Neural cell (in vitro differentiated cells): ENCODE measurements at regions not wholly inside any gene's neighbourhood (a gene's known extent, or its start where the extent isn't known, plus 50 kb on each side); places are given as distances from the start of the nearest gene placed in this dataset.

Experiments
- H2AFZ ChIP-seq: fragments of 200-600, 300-800 bp; sonication (generic), shearing (Covaris generic); 2 replicates; pipeline ENCODE4 v1.6.0; 2014; ENCODE audit warnings: low read depth, mild to moderate bottlenecking, antibody characterized with exemption, low read length, moderate library complexity
- H3F3A ChIP-seq: fragments of 200-600 bp; shearing (Covaris generic); 2 replicates; pipeline ENCODE4 v1.6.1; 2016; ENCODE audit warnings: mild to moderate bottlenecking, moderate library complexity, mixed read lengths, antibody characterized with exemption, low read length; ENCODE audit not compliant: insufficient read depth, poor library complexity, severe bottlenecking
- H3K27ac ChIP-seq: fragments of 200-600, 300-800 bp; sonication (generic), shearing (Covaris generic); 2 replicates; pipeline ENCODE4 v1.5.1; 2014; ENCODE audit warnings: mild to moderate bottlenecking, low read length, moderate library complexity
- H3K27me3 ChIP-seq: fragments of 300-800, 200-600 bp; sonication (generic), shearing (Covaris generic); 2 replicates; pipeline ENCODE4 v1.6.0; 2014; ENCODE audit warnings: mild to moderate bottlenecking, low read depth, low read length, moderate library complexity; ENCODE audit not compliant: insufficient read depth
- H3K36me3 ChIP-seq: fragments of 300-800, 200-600 bp; sonication (generic), shearing (Covaris generic); 2 replicates; pipeline ENCODE4 v1.5.1; 2014; ENCODE audit warnings: mild to moderate bottlenecking, antibody characterized with exemption, low read length, moderate library complexity; ENCODE audit not compliant: insufficient read depth
- H3K4me2 ChIP-seq: fragments of 300-800, 200-600 bp; sonication (generic), shearing (Covaris generic); 2 replicates; pipeline ENCODE4 v1.6.0; 2014; ENCODE audit warnings: mild to moderate bottlenecking, low read length
- H3K4me3 ChIP-seq: fragments of 300-800, 200-600 bp; sonication (generic), shearing (Covaris generic); 2 replicates; pipeline ENCODE4 v1.5.1; 2014; ENCODE audit warnings: mild to moderate bottlenecking, low read length, moderate library complexity
- H3K79me2 ChIP-seq: fragments of 200-600 bp; shearing (Covaris generic); replicated peaks from 2 replicates; pipeline ENCODE4 v1.6.0; 2014; ENCODE audit warnings: mild to moderate bottlenecking, low read length, moderate library complexity; ENCODE audit not compliant: insufficient read depth
- H3K9ac ChIP-seq: fragments of 300-800, 200-600 bp; sonication (generic), shearing (Covaris generic); 2 replicates; pipeline ENCODE4 v1.6.1; 2016; ENCODE audit warnings: mild to moderate bottlenecking, low read length, mixed read lengths
- H3K9me2 ChIP-seq: fragments of 200-600 bp; shearing (Covaris generic); 2 replicates; pipeline ENCODE4 v1.6.1; 2016; ENCODE audit warnings: mild to moderate bottlenecking, low read length, mixed read lengths; ENCODE audit not compliant: insufficient read depth
- H3K9me3 ChIP-seq: fragments of 200-600, 300-800 bp; sonication (generic), shearing (Covaris generic); 2 replicates; pipeline ENCODE4 v1.6.1; 2016; ENCODE audit warnings: mild to moderate bottlenecking, mixed run types, low read length, moderate library complexity, mixed read lengths
- H4K20me1 ChIP-seq: fragments of 200-600 bp; shearing (Covaris generic); 2 replicates; pipeline ENCODE4 v1.6.1; 2016; ENCODE audit warnings: mild to moderate bottlenecking, mixed run types; ENCODE audit not compliant: insufficient read depth
- EP300 ChIP-seq: fragments of 450-650 bp; conservative IDR thresholded peaks from 2 replicates; pipeline ENCODE4 v1.6.1; 2014; ENCODE audit warnings: antibody characterized with exemption, mild to moderate bottlenecking, moderate library complexity; ENCODE audit not compliant: poor library complexity, severe bottlenecking
- EZH2 ChIP-seq: fragments of 200-600, 300-800 bp; shearing (Covaris generic), sonication (generic); IDR thresholded peaks from 2 replicates; pipeline ENCODE4 v1.6.1; 2014; ENCODE audit warnings: antibody characterized with exemption, low read length, borderline replicate concordance, mild to moderate bottlenecking; ENCODE audit not compliant: insufficient read depth, poor library complexity, severe bottlenecking
- MXI1 ChIP-seq: fragments of 450-650 bp; conservative IDR thresholded peaks from 2 replicates; pipeline ENCODE4 v1.6.1; 2014; ENCODE audit warnings: antibody characterized with exemption, mild to moderate bottlenecking; ENCODE audit not compliant: poor library complexity, severe bottlenecking
- POLR2AphosphoS5 ChIP-seq: IDR thresholded peaks from 2 replicates; pipeline ENCODE4 v1.6.1; 2012
- RAD21 ChIP-seq: fragments of 450-650 bp; conservative IDR thresholded peaks from 2 replicates; pipeline ENCODE4 v1.6.1; 2014; ENCODE audit warnings: antibody characterized with exemption, mild to moderate bottlenecking, moderate library complexity
- SMC3 ChIP-seq: fragments of 450-650 bp; conservative IDR thresholded peaks from 2 replicates; pipeline ENCODE4 v1.6.1; 2014; ENCODE audit warnings: antibody characterized with exemption, mild to moderate bottlenecking, moderate library complexity; ENCODE audit not compliant: poor library complexity
- TAF1 ChIP-seq: IDR thresholded peaks from 2 replicates; pipeline ENCODE4 v1.6.1; 2012; ENCODE audit warnings: low read depth
- TF ChIP-seq, protein P1 (sequence below): fragments of 450-650 bp; IDR thresholded peaks from 2 replicates; pipeline ENCODE4 v1.5.1; 2014; ENCODE audit warnings: antibody characterized with exemption, mild to moderate bottlenecking, moderate library complexity; ENCODE audit not compliant: poor library complexity, severe bottlenecking
- TF ChIP-seq, protein P2 (sequence below): IDR thresholded peaks from 2 replicates; pipeline ENCODE4 v1.6.1; 2012; ENCODE audit warnings: borderline replicate concordance

DNA sequence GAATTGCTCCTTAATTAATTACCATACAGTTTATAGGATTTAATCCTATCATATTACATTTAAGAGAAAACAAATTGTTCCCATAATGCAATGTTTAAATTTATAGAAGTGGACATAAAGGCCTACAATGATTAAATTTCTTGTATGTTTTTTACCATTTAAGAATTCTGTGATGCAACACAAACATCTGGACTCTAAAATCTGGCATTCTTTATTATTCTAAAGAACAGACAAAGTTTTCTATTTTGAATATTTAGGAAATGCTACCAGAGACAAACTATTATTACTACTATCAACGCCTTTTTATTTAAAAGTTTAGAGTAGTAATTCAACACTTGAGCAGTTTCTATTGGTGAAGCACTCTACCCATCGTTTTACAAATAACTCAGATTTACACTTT is 535.1 kb downstream of the TMX3 start:
- Histone ChIP-seq H3K36me3 (no peaks in the 10 kb centered on the region), H3K4me3 (no peak overlapping the region), H2AFZ (no peak overlapping the region), H3K4me2 (no peak overlapping the region), H4K20me1 (no peaks in the 10 kb centered on the region), H3F3A (no peaks in the 10 kb centered on the region), H3K27me3 (no peaks in the 10 kb centered on the region), H3K79me2 (no peaks in the 10 kb centered on the region), H3K27ac (no peak overlapping the region), H3K9me2 (no peaks in the 10 kb centered on the region), H3K9ac (no peak overlapping the region), H3K9me3 (no peaks in the 10 kb centered on the region)
- TF ChIP-seq, protein P1, sequence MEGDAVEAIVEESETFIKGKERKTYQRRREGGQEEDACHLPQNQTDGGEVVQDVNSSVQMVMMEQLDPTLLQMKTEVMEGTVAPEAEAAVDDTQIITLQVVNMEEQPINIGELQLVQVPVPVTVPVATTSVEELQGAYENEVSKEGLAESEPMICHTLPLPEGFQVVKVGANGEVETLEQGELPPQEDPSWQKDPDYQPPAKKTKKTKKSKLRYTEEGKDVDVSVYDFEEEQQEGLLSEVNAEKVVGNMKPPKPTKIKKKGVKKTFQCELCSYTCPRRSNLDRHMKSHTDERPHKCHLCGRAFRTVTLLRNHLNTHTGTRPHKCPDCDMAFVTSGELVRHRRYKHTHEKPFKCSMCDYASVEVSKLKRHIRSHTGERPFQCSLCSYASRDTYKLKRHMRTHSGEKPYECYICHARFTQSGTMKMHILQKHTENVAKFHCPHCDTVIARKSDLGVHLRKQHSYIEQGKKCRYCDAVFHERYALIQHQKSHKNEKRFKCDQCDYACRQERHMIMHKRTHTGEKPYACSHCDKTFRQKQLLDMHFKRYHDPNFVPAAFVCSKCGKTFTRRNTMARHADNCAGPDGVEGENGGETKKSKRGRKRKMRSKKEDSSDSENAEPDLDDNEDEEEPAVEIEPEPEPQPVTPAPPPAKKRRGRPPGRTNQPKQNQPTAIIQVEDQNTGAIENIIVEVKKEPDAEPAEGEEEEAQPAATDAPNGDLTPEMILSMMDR: no peak
- TF ChIP-seq MXI1: no peak
- no peak for TF ChIP-seq RAD21
- TF ChIP-seq EP300: no peak
- TF ChIP-seq EZH2: no peak
- TF ChIP-seq TAF1: no peak
- TF ChIP-seq POLR2AphosphoS5: no peak
- TF ChIP-seq SMC3: no peak
- TF ChIP-seq, protein P2, sequence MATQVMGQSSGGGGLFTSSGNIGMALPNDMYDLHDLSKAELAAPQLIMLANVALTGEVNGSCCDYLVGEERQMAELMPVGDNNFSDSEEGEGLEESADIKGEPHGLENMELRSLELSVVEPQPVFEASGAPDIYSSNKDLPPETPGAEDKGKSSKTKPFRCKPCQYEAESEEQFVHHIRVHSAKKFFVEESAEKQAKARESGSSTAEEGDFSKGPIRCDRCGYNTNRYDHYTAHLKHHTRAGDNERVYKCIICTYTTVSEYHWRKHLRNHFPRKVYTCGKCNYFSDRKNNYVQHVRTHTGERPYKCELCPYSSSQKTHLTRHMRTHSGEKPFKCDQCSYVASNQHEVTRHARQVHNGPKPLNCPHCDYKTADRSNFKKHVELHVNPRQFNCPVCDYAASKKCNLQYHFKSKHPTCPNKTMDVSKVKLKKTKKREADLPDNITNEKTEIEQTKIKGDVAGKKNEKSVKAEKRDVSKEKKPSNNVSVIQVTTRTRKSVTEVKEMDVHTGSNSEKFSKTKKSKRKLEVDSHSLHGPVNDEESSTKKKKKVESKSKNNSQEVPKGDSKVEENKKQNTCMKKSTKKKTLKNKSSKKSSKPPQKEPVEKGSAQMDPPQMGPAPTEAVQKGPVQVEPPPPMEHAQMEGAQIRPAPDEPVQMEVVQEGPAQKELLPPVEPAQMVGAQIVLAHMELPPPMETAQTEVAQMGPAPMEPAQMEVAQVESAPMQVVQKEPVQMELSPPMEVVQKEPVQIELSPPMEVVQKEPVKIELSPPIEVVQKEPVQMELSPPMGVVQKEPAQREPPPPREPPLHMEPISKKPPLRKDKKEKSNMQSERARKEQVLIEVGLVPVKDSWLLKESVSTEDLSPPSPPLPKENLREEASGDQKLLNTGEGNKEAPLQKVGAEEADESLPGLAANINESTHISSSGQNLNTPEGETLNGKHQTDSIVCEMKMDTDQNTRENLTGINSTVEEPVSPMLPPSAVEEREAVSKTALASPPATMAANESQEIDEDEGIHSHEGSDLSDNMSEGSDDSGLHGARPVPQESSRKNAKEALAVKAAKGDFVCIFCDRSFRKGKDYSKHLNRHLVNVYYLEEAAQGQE: no peak

DNA sequence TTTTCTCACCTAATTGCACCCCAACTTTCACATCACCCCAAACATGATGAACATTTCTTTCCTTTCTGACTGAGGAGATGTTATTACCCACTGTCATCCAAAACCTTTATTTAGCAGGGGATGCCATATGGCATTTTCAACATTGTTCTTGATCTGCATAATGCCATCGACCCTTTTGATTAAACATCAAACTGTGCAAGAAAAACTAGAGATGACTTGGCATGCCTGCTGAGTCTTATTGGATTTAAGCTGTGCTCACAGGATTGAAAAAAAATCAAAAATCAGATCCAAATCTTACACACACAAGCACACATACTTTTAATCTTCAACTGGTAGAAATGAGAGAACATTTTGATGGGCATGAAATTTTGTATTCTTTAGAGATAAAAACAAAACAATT is 536.0 kb downstream of the TMX3 start:
- no peaks in the 10 kb centered on the region for H3K27me3 ChIP-seq

More for the DNA sequence above, 536.0 kb downstream of the TMX3 start:
- Histone ChIP-seq H3K4me2 (no peak overlapping the region), H3F3A (no peaks in the 10 kb centered on the region), H3K9me2 (no peaks in the 10 kb centered on the region), H3K36me3 (no peaks in the 10 kb centered on the region), H3K4me3 (no peak overlapping the region), H2AFZ (no peak overlapping the region), H3K27ac (no peak overlapping the region), H4K20me1 (no peaks in the 10 kb centered on the region), H3K79me2 (no peaks in the 10 kb centered on the region), H3K9me3 (no peaks in the 10 kb centered on the region), H3K9ac (no peak overlapping the region)
- TF ChIP-seq MXI1 (no peak), TAF1 (no peak), POLR2AphosphoS5 (no peak), RAD21 (no peak), EP300 (no peak), EZH2 (no peak)
- TF ChIP-seq, protein P2: no peak
- TF ChIP-seq, protein P1: no peak
